GM19468 (cell line): ENCODE measurements at regions not wholly inside any gene's neighbourhood (a gene's known extent, or its start where the extent isn't known, plus 50 kb on each side); places are given as distances from the start of the nearest gene placed in this dataset.

Experiments
- ATAC-seq: cut with Tn5 transposase; IDR thresholded peaks from one replicate; pipeline ENCODE4 v1.9.1; 2021; ENCODE audit warnings: mild to moderate bottlenecking, moderate library complexity, moderate number of reproducible peaks; ENCODE audit not compliant: unreplicated experiment; ENCODE audit errors: extremely low read depth

DNA sequence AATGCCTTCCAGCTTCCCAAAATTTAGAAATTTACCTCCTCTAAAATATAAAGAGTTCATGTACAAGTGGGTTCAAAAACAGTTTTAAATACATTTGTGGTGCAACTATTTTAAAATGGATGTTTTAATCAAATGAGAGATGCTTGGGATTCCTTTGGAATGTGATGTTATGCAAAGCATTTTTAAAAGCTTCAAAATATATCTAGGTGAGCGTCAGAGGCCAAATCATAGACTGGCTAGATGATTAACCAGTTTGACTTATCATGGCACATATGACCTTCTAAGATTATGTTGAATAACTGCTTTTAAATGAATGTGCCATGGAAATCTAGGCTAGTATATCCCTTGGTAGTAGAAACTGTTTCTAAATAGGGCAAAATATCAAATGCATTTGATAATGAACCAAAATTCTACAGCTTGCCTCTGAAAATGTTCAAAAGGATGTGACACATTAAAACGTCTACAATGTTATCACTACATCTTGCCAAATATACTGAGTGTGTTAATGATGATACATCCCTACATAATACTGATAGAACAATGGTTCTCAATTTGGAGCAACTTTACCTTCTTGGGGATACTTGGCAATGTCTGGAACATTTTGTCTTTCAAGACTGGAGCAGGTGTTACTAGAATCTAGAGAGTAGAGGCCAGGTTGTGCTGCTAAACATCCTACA is 650.9 kb upstream of the ADGRL2 start:
- no peak for ATAC-seq

DNA sequence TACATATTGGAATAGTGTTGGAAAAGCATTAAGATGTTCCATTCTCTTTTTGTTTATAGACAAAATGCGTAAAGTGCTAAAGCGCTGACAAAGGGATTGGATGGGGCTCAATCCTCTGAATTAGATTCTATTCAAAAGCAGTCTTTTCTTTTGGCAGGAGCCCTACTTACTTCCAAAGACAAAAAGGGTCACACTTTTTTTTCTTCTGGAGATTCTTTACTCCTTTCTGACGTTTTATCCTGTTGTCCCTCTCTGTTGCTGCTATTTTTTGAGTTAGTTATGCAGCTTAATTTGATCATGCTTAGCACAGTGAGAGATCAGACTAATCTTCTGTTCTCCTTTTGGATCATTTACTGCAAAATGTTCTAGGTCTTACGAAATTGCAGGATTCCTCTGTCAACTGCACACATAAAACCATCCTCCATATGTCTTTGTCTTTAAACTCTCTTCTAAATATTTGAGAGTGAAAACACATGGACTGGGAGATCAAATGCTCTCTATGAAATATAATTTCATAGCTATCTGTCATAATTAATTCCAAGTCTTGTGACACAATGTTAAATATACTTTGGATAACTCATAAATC is 656.4 kb upstream of the ADGRL2 start:
- ATAC-seq: no peak

DNA sequence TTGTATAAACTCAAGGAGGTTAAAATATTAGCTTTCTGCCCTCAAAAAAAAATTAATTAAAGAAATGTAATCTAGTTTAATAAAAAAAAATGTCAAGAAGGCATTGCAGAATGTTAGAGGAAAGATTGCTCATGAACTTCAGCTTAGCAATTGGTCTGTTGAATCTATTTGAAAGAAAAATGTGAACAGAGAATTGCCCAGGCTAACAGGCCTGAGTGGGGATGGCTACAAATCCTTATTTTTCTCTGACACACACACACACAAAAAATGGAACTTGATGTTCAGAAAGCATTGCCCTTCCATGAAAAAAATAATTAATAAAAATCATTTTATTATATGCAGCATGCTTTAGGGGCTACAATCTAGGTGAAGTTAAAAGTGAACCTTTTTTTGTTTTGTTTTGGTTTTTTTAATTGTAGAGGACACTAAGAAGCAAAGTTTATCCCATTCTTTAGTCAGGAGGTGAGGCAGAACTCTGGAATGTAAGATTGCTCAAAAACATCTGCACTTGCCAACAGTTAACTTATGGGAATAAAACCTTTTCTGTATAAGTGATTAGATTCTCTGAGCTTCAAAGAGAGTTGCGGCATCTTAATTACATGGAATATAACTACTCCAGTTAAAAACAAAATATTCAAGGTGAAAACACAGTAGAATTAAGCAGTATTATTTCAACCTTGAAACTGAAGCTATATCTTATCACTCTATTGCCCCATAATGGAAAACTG is 658.5 kb upstream of the ADGRL2 start:
- ATAC-seq: no peak

DNA sequence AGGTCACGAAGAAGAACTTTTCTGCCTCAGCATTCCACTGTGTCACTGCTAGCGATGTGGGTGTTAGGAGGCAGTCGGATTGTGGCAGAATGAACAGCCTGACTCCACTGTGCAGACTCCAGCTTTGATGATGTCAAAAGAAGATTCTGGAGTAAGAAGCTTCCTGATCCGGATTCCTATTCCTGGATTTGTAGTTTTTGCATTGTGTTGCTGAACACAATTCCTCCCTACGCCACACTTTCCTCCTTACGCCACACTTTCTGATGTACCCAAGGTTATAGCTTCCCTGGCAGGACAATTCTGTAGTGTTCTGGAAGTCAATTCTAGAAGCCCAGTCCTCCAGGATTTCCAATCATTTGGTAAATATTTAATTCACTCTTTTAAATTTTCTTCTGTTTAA is 665.2 kb upstream of the ADGRL2 start:
- no peak for ATAC-seq

DNA sequence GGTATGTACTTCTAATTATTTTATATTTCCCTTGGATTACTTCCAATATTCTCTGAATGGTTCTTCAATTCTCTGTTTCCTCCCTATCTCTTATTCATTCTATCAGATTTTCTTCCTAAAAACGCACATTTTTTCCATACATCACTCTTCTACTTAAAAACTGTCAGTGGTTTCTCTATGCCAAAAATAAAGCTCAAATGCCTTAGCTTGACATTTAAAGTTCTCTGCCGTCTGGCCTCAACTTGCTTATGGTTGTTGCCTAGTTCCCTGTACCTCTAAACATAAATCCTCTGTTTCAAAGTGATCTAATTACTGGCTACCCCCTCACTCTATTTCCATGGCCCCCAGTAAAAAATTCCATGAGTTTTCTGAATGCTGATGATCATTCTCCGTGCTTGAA is 671.0 kb upstream of the ADGRL2 start:
- no peak for ATAC-seq

DNA sequence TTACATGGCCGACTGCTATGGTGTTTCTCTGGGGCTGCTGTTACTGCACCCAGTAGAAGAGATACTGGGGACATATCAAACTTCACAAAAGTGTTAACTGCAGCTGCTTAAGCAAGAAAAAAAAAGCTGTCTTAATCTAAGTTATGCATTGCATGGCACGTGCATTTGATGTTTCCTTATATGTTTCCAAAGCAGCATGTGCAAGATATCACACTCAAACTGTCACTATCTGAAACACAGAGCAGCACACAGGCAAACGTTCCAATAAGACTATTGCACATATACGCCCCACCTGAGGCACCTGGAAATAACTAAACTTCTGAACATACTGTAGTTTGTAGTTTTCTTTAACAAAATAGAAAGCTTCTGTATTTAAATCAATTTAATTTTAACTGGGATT is 671.4 kb upstream of the ADGRL2 start:
- no peak for ATAC-seq

DNA sequence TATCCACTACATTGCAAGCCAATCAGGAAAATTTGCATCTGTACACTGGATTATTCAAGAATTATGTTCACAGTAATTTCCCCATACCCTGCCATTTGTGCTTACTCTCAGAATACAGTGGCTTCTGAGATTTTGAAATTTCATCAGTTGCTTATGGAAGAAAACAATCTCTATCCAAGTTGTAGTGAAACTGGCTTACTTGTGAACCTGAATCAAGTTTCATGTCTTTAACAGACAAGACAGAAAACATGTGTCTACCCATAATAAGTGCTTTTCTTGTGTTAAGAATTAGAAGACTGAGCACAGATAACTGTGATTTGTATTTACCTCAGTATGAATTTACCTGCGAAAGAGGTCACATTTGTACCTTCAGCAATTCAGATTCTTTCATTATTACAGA is 672.7 kb upstream of the ADGRL2 start:
- no peak for ATAC-seq

DNA sequence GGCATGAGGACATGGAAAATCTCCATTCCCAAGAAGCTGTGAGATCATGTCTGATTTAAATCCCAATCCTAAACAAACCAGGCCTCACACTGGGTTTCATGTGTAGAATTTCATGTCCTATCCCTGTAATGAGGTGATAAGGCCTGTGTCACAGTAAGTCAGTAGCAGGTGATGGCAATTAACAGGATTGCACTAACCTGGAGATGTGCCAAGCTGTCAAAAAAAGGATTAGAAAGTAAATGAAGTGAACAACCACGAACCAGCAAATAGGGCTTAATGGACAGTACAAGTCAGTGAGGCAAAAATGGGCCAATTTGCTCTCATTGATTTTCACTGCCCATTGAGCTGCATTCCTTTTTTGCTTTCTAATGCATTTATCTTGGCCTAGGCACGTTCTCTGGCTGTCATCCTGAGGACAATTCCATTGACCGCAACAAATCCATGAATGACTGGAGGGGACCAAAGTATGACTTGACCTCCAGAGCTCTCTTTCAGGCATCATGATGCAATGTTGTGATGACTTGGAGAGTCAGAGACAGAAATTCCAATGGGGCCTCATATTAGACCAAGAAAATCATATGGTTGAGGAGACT is 673.6 kb upstream of the ADGRL2 start:
- ATAC-seq: no peak

DNA sequence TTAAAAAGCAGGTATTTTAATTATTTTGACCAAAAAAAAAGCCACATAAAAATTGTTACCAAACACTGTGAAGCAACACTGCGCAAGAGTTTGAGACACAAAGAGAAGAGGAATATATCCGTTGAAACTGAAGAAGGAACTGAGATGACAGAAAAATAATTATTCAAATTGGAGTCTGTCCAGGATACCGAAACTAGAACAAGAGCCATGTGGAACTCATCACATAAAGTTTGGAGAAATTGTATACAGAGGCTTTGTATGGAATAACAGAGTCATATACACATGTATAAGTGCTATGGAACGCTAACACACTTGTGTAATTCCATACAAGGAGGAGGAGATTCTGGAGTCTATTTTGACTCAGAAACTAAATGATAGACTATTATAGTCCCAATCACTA is 675.1 kb upstream of the ADGRL2 start:
- ATAC-seq: no peak

DNA sequence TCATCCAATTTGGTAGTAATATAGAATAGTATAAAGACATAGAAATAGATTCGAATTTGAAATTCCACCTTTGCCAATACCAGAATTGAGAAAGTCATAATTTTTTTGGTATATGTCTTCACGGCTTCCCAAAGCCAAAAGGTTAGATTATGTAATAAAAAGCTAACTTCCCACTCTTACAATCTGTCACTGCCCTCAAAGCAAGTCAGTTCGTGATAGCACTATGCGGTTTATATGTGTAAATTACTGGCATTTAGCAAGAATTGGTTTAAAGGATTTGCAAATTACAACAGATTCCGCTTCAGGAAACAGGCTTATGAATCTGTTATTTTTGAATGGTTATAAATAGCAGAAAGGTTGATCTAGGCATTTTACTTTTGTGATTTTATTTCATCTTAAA is 679.4 kb upstream of the ADGRL2 start:
- no peak for ATAC-seq

DNA sequence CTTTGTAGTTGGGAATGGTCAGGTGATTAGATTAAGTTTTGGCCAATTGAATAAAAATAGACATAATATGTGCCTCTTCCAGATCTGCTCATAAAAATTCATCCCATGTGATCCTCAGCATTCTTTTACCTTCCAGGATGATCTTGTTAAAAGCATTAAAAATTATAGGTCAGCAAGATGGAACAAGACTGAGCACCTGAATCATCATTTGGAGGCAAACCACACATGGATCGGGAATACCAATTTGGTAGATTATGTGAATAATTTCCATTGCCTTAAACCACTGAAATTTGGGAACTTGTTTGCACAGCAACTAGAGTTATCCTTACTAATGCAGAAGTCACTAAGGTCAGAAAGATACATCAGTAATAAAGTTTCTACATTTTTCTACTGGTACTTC is 681.4 kb upstream of the ADGRL2 start:
- no peak for ATAC-seq

DNA sequence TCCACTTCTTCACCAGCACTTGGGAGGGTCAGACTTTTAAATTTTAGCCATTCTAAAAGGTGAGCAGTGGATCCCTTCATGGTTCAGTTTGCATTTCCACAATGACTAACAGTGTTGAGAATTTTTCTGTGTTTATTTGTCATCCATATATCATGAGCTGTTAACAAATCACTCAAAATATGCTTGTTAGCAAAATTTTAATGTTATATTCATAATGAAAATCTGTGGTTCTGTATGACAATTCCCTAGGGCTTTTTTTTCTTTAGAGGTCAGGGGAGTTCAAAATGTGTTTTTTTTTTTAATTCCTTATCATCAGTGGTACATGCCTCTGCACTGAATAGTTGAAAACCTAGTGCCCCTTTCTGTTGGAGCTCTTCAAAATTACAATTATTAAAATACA is 682.2 kb upstream of the ADGRL2 start:
- no peak for ATAC-seq

DNA sequence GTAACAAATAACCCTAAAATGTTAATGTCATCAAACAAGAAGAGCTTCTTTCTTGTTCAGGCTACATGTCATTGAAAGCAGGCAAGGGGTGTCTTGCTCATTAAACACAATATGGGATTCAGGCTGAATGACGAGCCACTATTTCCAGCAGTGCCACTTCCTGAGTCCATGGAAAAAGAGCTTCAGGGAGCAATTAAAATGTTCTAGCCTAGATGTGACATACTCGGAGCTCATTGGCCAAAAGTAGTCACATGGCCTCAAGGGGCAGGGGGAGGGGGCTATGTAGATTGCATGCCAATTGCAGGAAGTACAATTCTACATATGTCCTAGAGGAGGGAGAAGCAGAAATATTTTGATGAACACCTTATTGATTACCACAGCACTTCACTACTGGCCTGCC is 685.3 kb upstream of the ADGRL2 start:
- no peak for ATAC-seq

DNA sequence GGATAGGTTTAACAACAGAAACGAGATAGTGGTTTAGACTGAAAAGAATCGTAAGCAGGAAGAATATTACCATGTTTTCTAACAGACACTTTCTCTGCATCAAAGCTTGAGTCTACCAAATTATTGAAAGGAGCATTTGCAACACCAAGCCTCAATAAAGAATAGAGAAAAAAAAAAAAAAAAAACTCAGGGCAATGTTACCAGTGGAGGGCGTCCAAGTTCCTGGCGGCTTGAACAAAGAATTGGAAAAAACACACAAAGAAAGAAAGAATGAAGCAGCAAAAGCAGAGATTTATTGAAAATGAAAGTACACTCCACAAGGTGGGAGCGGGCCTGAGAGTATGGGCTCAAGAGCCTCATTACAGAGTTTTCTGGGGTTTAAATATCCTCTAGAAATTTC is 686.5 kb upstream of the ADGRL2 start:
- no peak for ATAC-seq

DNA sequence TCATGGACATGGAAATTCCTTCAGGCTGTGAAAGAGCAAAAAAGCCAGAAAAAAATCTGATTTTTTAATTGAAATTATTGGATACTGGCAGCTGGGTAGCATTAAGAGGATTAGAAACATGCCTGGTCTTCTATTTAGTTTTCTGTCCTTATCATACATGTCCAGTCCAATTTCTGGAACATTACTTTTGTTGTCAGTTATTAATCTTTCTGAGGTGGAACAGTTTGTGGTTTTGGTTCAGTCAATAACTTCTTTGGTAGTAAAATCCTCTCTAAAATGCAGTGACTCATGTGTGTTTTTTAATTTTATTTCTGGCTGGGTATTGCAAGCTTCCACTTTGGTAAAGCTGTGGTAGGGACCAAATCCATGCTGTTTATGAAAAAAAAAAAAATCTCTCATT is 687.0 kb upstream of the ADGRL2 start:
- no peak for ATAC-seq

DNA sequence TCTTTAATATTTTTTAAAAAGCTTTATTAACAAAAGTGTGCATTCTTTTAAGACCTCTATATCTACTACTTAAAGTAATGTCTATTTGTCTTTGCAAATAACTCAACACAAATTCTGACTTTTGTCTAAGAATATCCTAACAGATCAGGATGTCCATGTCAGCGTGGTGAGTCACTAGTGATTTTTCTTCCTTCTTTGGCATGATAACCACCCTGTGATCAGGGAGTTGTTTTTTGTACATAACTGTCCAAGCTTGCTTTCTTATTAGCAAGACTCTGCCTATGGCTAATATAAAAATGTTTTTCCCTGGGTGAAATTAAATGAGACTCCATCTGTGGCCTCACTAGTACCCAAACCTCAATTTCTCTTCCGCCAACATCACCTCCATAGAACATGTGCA is 688.9 kb upstream of the ADGRL2 start:
- ATAC-seq: no peak

DNA sequence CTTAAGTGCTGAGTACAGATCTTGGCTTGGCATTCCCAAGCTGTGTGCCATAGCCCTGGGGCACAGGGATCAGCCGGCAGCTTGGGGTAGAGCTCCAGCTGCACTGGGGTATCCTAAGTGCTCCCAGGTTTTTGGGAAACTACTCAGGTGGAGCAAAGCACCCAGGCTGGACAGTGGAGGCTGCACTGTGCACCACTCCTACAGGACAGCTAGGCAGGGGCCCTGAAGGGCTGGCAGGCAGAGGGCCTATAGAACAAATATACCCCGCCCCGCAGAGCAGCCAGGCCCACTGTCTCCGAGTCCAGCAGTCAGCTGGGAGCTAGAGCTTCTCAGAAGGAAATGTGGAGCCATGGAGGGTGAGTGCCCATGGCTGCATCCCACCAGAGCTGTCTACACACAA is 691.7 kb upstream of the ADGRL2 start:
- no peak for ATAC-seq

DNA sequence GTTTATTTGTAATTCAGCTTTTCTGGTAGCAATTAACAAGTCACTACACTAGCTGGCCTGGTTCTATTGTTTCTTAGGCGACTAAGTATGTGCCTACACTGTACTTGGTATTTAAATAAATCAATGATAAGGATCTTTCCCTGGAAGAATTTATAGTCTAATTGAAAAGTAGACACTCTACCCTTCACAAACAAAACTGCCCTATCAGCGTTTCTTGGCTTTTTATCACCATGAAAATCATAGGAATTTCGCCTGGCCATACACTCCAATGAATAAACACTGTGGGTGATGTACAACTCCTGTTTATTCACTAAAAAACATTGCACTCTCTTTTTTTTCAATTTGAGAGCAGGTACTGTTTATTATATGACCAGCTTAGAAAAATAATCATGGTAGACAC is 702.9 kb upstream of the ADGRL2 start:
- no peak for ATAC-seq

DNA sequence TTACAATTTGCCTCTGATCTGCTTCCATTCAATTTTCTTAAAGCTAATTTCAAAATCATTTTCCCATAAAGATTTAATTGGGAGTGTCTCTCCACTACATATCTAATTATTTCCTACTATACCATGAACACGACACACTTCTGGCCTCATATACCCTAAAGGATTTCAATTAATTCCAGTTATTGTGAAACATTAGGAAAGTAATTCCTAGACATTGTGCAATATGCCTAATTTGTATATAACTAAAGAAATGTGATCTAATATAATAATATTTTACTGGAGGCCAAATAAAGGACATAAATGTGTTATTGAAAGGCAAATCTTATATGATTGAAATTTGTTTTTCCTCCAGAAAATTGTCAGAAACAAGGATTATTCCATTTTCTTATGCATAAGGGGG is 727.2 kb upstream of the ADGRL2 start:
- no peak for ATAC-seq

DNA sequence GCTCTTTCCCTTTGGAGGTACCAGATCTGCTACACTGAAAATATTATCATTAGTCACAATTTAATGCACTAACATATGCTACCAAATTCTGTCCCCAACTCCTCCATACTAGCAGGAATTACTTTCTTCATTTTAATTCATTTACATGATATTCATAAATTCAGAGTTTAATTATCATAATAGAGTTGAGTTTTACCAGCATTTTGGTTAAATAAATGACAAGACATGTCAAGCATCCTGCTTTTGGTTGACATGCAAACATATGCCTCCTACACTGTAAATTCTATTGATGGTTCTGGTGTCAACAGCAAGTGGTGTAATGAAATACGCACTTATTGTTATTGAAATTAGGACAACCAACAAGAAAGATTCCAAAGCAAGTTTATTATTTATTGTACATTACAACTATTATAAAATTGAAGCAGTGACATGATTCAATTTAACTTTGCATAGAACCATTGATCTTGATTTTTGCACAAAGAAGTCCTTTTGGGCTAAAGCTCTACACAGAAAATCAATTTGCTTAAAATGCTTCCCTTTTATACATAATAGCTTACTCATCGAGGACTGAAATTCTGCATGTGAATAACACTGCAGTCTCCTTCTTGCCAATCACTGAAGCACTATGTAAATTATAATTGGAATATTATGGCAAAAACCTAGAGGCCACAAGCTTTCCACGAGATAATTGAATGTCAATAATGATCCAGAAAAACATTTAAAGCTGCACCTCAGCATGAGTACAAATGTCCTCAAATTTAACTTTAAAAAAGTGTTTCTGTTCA is 728.6 kb upstream of the ADGRL2 start:
- no peak for ATAC-seq
